ENCODE measurements at regions not wholly inside any gene's neighbourhood (a gene's known extent, or its start where the extent isn't known, plus 50 kb on each side); places are given as distances from the start of the nearest gene placed in this dataset.

GRCh38 chr2:225100856-225101294, 58.6 kb upstream of the DOCK10 start:
- no peaks in the 10 kb centered on the region for H3K36me3 ChIP-seq (ENCODE audit: control insufficient read depth in 2 of 2, extremely low read depth in 1 of 2, insufficient read depth in 2 of 2, low read length in 2 of 2)
- H3K4me2 ChIP-seq (ENCODE audit: insufficient read depth, low read length): peak overlapping the region; percentile 21
- no TSS peak for BruUV-seq (replicated peaks)
- peak overlapping the region; percentile 90 for H3K27ac ChIP-seq (ENCODE audit: insufficient read depth, low read depth, low read length)
- no peaks in the 10 kb centered on the region for H3K27me3 ChIP-seq (ENCODE audit: control insufficient read depth in 2 of 2, insufficient read depth in 2 of 2, low read length in 2 of 2)
- TF ChIP-seq EZH2 (IDR thresholded peaks at IDR 0.05; ENCODE audit: borderline replicate concordance, low read depth, low read length, severe bottlenecking) (no peak), FOS (IDR thresholded peaks at IDR 0.05; ENCODE audit: borderline replicate concordance, insufficient read depth, low read length) (peak; percentile 97), JUN (IDR thresholded peaks at IDR 0.05; ENCODE audit: borderline replicate concordance, insufficient read depth, insufficient read length, low read depth) (peak; percentile 88)
- TF ChIP-seq, protein P1, sequence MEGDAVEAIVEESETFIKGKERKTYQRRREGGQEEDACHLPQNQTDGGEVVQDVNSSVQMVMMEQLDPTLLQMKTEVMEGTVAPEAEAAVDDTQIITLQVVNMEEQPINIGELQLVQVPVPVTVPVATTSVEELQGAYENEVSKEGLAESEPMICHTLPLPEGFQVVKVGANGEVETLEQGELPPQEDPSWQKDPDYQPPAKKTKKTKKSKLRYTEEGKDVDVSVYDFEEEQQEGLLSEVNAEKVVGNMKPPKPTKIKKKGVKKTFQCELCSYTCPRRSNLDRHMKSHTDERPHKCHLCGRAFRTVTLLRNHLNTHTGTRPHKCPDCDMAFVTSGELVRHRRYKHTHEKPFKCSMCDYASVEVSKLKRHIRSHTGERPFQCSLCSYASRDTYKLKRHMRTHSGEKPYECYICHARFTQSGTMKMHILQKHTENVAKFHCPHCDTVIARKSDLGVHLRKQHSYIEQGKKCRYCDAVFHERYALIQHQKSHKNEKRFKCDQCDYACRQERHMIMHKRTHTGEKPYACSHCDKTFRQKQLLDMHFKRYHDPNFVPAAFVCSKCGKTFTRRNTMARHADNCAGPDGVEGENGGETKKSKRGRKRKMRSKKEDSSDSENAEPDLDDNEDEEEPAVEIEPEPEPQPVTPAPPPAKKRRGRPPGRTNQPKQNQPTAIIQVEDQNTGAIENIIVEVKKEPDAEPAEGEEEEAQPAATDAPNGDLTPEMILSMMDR (IDR thresholded peaks at IDR 0.05; ENCODE audit: extremely low read depth in 1 of 2, insufficient read depth in 1 of 2, low read depth in 1 of 2, low read length in 2 of 2): no peak
- ChIA-PET POLR2A (no interaction called here), CTCF (no interaction called here)
- intact Hi-C loops (cut with micrococcal nuclease) (no loop called here), dilution Hi-C loops (cut with MboI; ENCODE audit: extremely low pct_ligation_motif_present, low sequenced_read_pairs) (no loop called here)
- H3K9ac ChIP-seq (replicated peaks; ENCODE audit: extremely low read depth, insufficient read depth, low read length): peak overlapping the region; percentile 50
- H2AFZ ChIP-seq (ENCODE audit: low read depth, low read length): peak overlapping the region; percentile 85
- H3K4me3 ChIP-seq (replicated peaks in 1 of 3; ENCODE audit: insufficient read depth in 1 of 3, low read depth in 1 of 3, low read length in 3 of 3): no peak overlapping the region
- no peaks in the 10 kb centered on the region for H3K9me3 ChIP-seq (replicated peaks; ENCODE audit: control insufficient read depth, insufficient read depth, low read length)
- no peaks in the 10 kb centered on the region for H3K9me1 ChIP-seq (replicated peaks; ENCODE audit: control insufficient read depth, extremely low read depth, insufficient read depth, low read length)
- peak; percentile 57 for DNase-seq (ENCODE audit: low read depth, low spot score)
- peak; percentile 71 for FAIRE-seq
- H3K4me1 ChIP-seq (ENCODE audit: control insufficient read depth, extremely low read depth, insufficient read depth, low read length): peaks cover 26% of the 10 kb centered on the region
- no peaks in the 10 kb centered on the region for H4K20me1 ChIP-seq (replicated peaks; ENCODE audit: control insufficient read depth, extremely low read depth, insufficient read depth, low read length)
- no peaks in the 10 kb centered on the region for H3K79me2 ChIP-seq (ENCODE audit: control insufficient read depth, insufficient read depth, low read length)

- Histone ChIP-seq H3K9me1 (replicated peaks; ENCODE audit: control insufficient read depth, extremely low read depth, insufficient read depth, low read length) (no peaks in the 10 kb centered on the region), H3K4me2 (ENCODE audit: insufficient read depth, low read length) (peak overlapping the region; percentile 21), H4K20me1 (replicated peaks; ENCODE audit: control insufficient read depth, extremely low read depth, insufficient read depth, low read length) (no peaks in the 10 kb centered on the region), H3K36me3 (ENCODE audit: control insufficient read depth in 2 of 2, extremely low read depth in 1 of 2, insufficient read depth in 2 of 2, low read length in 2 of 2) (no peaks in the 10 kb centered on the region), H3K4me1 (ENCODE audit: control insufficient read depth, extremely low read depth, insufficient read depth, low read length) (peaks cover 26% of the 10 kb centered on the region), H2AFZ (ENCODE audit: low read depth, low read length) (peak overlapping the region; percentile 85), H3K79me2 (ENCODE audit: control insufficient read depth, insufficient read depth, low read length) (no peaks in the 10 kb centered on the region), H3K27ac (ENCODE audit: insufficient read depth, low read depth, low read length) (peak overlapping the region; percentile 90), H3K27me3 (ENCODE audit: control insufficient read depth in 2 of 2, insufficient read depth in 2 of 2, low read length in 2 of 2) (no peaks in the 10 kb centered on the region), H3K9ac (replicated peaks; ENCODE audit: extremely low read depth, insufficient read depth, low read length) (peak overlapping the region; percentile 50), H3K9me3 (replicated peaks; ENCODE audit: control insufficient read depth, insufficient read depth, low read length) (no peaks in the 10 kb centered on the region), H3K4me3 (replicated peaks in 1 of 3; ENCODE audit: insufficient read depth in 1 of 3, low read depth in 1 of 3, low read length in 3 of 3) (no peak overlapping the region)
- ChIA-PET CTCF (no interaction called here), POLR2A (no interaction called here)
- dilution Hi-C loops (cut with MboI; ENCODE audit: extremely low pct_ligation_motif_present, low sequenced_read_pairs) (no loop called here), intact Hi-C loops (cut with micrococcal nuclease) (no loop called here)
- peak; percentile 12 for DNase-seq (ENCODE audit: low read depth, low spot score)
- no peak for TF ChIP-seq MYC (IDR thresholded peaks at IDR 0.05; ENCODE audit: low read depth, low read length)
- TF ChIP-seq GATA2 (IDR thresholded peaks at IDR 0.05; ENCODE audit: insufficient read depth, insufficient read length, low read depth, low read length): no peak
- no peak for TF ChIP-seq JUN (IDR thresholded peaks at IDR 0.05; ENCODE audit: borderline replicate concordance, insufficient read depth, insufficient read length, low read depth)
- no peak for TF ChIP-seq POLR2A (IDR thresholded peaks at IDR 0.05; ENCODE audit: low read depth, low read length)
- no peak for TF ChIP-seq POLR2AphosphoS5 (IDR thresholded peaks at IDR 0.05; ENCODE audit: insufficient read depth, low read depth, low read length)
- TF ChIP-seq, protein P2, sequence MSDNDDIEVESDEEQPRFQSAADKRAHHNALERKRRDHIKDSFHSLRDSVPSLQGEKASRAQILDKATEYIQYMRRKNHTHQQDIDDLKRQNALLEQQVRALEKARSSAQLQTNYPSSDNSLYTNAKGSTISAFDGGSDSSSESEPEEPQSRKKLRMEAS (IDR thresholded peaks at IDR 0.05; ENCODE audit: insufficient read depth, insufficient read length): no peak
- no peak for TF ChIP-seq FOS (IDR thresholded peaks at IDR 0.05; ENCODE audit: borderline replicate concordance, insufficient read depth, low read length)
- TF ChIP-seq EZH2 (IDR thresholded peaks at IDR 0.05; ENCODE audit: borderline replicate concordance, low read depth, low read length, severe bottlenecking): no peak
- TF ChIP-seq, protein P1 (IDR thresholded peaks at IDR 0.05; ENCODE audit: extremely low read depth in 1 of 2, insufficient read depth in 1 of 2, low read depth in 1 of 2, low read length in 2 of 2): no peak
- FAIRE-seq: no peak
- no TSS peak for BruUV-seq (replicated peaks)
Observed at GRCh38 chr2:225100269-225100668, 58.0 kb upstream of the DOCK10 start.

Data from endothelial cell of umbilical vein (primary cell).